Esophagus squamous epithelium (tissue), 4 donors: ENCODE measurements at regions not wholly inside any gene's neighbourhood (a gene's known extent, or its start where the extent isn't known, plus 50 kb on each side); places are given as distances from the start of the nearest gene placed in this dataset.

Experiments used
- CTCF ChIP-seq, 6 experiments: fragments of 450-650 bp in 4 of 6; fragments of 200-600 bp in 2 of 6; sonication (generic) in 2 of 6; IDR thresholded peaks; one replicate each; pipeline ENCODE4 v1.5.1; 2016 to 2019; ENCODE audit warnings: antibody characterized with exemption in 6 of 6, mild to moderate bottlenecking in 4 of 6, moderate library complexity in 4 of 6
- POLR2A ChIP-seq, 4 donors: fragments of 450-650 bp; IDR thresholded peaks; one replicate each; pipeline ENCODE4 v1.6.1; 2017; ENCODE audit warnings: antibody characterized with exemption in 4 of 4, mild to moderate bottlenecking in 4 of 4, moderate library complexity in 3 of 4

- TF ChIP-seq CTCF (IDR thresholded peaks at IDR 0.05) = no peak
- TF ChIP-seq POLR2A (IDR thresholded peaks at IDR 0.05) = no peak
Measured at GRCh38 chr12:40515041-40515816, 177.0 kb upstream of the CNTN1 start.
